HG02588 (cell line): ENCODE measurements at regions not wholly inside any gene's neighbourhood (a gene's known extent, or its start where the extent isn't known, plus 50 kb on each side); places are given as distances from the start of the nearest gene placed in this dataset.

ENCODE experiments used
- ATAC-seq: cut with Tn5 transposase; IDR thresholded peaks from one replicate; pipeline ENCODE4 v1.9.1; 2021; ENCODE audit warnings: mild to moderate bottlenecking, moderate library complexity; ENCODE audit not compliant: unreplicated experiment

GRCh38 chr20:23232679-23233308, 117.8 kb upstream of the NXT1 start:
- no peak for ATAC-seq

- no peak for ATAC-seq
Observed at GRCh38 chr20:23232219-23232581, 118.4 kb upstream of the NXT1 start.

GRCh38 chr20:23231561-23232218, 118.9 kb upstream of the NXT1 start:
- ATAC-seq: no peak

GRCh38 chr20:23230766-23231385, 119.7 kb upstream of the NXT1 start:
- ATAC-seq: no peak

GRCh38 chr20:23229989-23230388, 120.6 kb upstream of the NXT1 start:
- no peak for ATAC-seq

- ATAC-seq: no peak
Observed at GRCh38 chr20:23228912-23229311, 121.7 kb upstream of the NXT1 start.

GRCh38 chr20:23227976-23228375, 122.6 kb upstream of the NXT1 start:
- no peak for ATAC-seq

- ATAC-seq: no peak
Observed at GRCh38 chr20:23227274-23227673, 123.3 kb upstream of the NXT1 start.

- ATAC-seq: no peak
Observed at GRCh38 chr20:23226612-23227265, 123.9 kb upstream of the NXT1 start.

- no peak for ATAC-seq
Observed at GRCh38 chr20:23225407-23226060, 125.1 kb upstream of the NXT1 start.

GRCh38 chr20:23224806-23225205, 125.8 kb upstream of the NXT1 start:
- no peak for ATAC-seq

GRCh38 chr20:23223908-23224580, 126.5 kb upstream of the NXT1 start:
- ATAC-seq: no peak

GRCh38 chr20:23222531-23223200, 127.9 kb upstream of the NXT1 start:
- ATAC-seq: no peak

- no peak for ATAC-seq
Observed at GRCh38 chr20:23217023-23217422, 130.9 kb upstream of the CD93 start.

- no peak for ATAC-seq
Observed at GRCh38 chr20:23215344-23215995, 129.3 kb upstream of the CD93 start.

GRCh38 chr20:23214903-23215302, 128.8 kb upstream of the CD93 start:
- no peak for ATAC-seq

- ATAC-seq: no peak
Observed at GRCh38 chr20:23212464-23212995, 126.4 kb upstream of the CD93 start.

GRCh38 chr20:23212011-23212410, 125.9 kb upstream of the CD93 start:
- no peak for ATAC-seq

GRCh38 chr20:23211164-23211563, 125.0 kb upstream of the CD93 start:
- ATAC-seq: no peak
